ENCODE measurements at regions not wholly inside any gene's neighbourhood (a gene's known extent, or its start where the extent isn't known, plus 50 kb on each side); places are given as distances from the start of the nearest gene placed in this dataset.

DNA sequence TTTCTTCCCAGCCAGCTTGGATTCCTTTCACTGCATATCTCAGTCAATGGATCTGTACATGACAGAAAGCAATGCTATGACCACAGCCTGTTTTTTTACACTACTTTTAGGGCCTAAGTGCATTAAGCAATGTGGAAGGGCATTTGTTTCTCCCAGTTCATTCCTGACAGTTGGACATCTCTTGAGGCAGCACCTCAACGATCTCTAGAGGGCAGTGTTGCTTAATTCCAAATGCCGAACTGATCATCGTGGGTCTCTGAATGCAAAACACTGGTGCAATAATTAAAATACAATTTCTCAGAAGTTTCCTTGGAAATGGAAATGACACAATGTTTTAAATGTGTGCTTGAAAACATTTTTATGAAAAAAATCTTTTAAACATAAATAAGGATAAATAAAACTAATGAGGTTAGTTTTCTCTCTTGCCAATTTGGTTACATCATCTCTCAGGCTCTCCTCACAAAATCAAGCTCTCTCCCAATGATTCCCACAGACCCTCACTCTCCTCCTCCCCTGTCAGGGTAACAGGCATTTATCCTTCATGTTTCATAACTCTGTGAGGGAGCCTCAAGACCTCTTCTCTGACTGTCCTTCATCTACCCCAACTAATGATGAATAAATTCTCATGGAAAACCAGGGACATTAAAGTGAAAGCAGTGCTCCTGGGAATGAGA lies 192.4 kb upstream of the SLC16A7 start:
- Histone ChIP-seq H3K9ac (ENCODE audit: control insufficient read depth, insufficient read depth, low read length) (no peak overlapping the region), H3K4me2 (ENCODE audit: control insufficient read depth, insufficient read depth) (no peak overlapping the region), H3K27ac (ENCODE audit: control insufficient read depth, insufficient read depth) (no peak overlapping the region), H3K36me3 (ENCODE audit: control insufficient read depth in 2 of 2, insufficient read depth in 2 of 2, low read length in 1 of 2) (no peaks in the 10 kb centered on the region), H3K4me3 (no peak overlapping the region), H3K27me3 (replicated peaks in 1 of 2; ENCODE audit: control insufficient read depth in 2 of 2, insufficient read depth in 2 of 2, low read length in 1 of 2) (no peaks in the 10 kb centered on the region), H2AFZ (ENCODE audit: control insufficient read depth, low read depth, low read length) (no peak overlapping the region), H3K4me1 (ENCODE audit: control insufficient read depth, insufficient read depth, low read length) (no peaks in the 10 kb centered on the region), H3K79me2 (ENCODE audit: control insufficient read depth, insufficient read depth, low read length) (no peaks in the 10 kb centered on the region), H4K20me1 (ENCODE audit: control insufficient read depth, insufficient read depth) (no peaks in the 10 kb centered on the region), H3K9me3 (replicated peaks; ENCODE audit: control insufficient read depth, insufficient read depth, low read length) (no peaks in the 10 kb centered on the region)
- ChIA-PET CTCF (interaction anchor here (0.7 to 2.2 kb wide), 10 partner anchors 9 to 765 kb away, joined by 3 to 16 read pairs (median 4); no protein-coding TSS in a partner anchor), RAD21 (ENCODE audit: unreplicated experiment) (interaction anchor here (1.2 kb wide), 1 partner anchor 432 kb away, joined by 3 read pairs; no protein-coding TSS in a partner anchor), SMC1A (ENCODE audit: uncharacterized antibody, unreplicated experiment) (interaction anchor here (0.9 to 1.3 kb wide), 3 partner anchors 8 to 432 kb away, joined by 3 to 5 read pairs (median 5); no protein-coding TSS in a partner anchor), POLR2A (no interaction called here)
- ATAC-seq: peak; percentile 81
- no peak for DNase-seq (ENCODE audit: low read depth, low spot score)
- in situ Hi-C loops (cut with MboI): loop anchor here (10.0 kb wide), 2 partner anchors 401 to 431 kb away; no protein-coding TSS in a partner anchor
- 0% methylated on average over 3 of the region's 3 CpGs for WGBS (ENCODE audit: insufficient coverage, insufficient replicate concordance, low lambda C conversion rate, missing lambda C conversion rate)
- BruUV-seq (replicated peaks): no TSS peak
- FAIRE-seq: peak; percentile 75
- TF ChIP-seq, protein P1, sequence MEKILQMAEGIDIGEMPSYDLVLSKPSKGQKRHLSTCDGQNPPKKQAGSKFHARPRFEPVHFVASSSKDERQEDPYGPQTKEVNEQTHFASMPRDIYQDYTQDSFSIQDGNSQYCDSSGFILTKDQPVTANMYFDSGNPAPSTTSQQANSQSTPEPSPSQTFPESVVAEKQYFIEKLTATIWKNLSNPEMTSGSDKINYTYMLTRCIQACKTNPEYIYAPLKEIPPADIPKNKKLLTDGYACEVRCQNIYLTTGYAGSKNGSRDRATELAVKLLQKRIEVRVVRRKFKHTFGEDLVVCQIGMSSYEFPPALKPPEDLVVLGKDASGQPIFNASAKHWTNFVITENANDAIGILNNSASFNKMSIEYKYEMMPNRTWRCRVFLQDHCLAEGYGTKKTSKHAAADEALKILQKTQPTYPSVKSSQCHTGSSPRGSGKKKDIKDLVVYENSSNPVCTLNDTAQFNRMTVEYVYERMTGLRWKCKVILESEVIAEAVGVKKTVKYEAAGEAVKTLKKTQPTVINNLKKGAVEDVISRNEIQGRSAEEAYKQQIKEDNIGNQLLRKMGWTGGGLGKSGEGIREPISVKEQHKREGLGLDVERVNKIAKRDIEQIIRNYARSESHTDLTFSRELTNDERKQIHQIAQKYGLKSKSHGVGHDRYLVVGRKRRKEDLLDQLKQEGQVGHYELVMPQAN (conservative IDR thresholded peaks at IDR 0.05): no peak
- TF ChIP-seq BACH1 (IDR thresholded peaks at IDR 0.05; ENCODE audit: borderline replicate concordance) (no peak), BCL11A (IDR thresholded peaks at IDR 0.05; ENCODE audit: low read depth, low read length) (no peak), YY1 (IDR thresholded peaks at IDR 0.05; ENCODE audit: low read depth, low read length) (0 out of 2 replicates have a peak, but pooled peaks have one; percentile 24), SMC3 (IDR thresholded peaks at IDR 0.05; ENCODE audit: borderline replicate concordance, low read length) (peak; percentile 55), HCFC1 (IDR thresholded peaks at IDR 0.05; ENCODE audit: low read length) (no peak), RAD21 (IDR thresholded peaks at IDR 0.05; ENCODE audit: insufficient read depth, low read depth, low read length) (peak; percentile 86)
- TF ChIP-seq, protein P2, sequence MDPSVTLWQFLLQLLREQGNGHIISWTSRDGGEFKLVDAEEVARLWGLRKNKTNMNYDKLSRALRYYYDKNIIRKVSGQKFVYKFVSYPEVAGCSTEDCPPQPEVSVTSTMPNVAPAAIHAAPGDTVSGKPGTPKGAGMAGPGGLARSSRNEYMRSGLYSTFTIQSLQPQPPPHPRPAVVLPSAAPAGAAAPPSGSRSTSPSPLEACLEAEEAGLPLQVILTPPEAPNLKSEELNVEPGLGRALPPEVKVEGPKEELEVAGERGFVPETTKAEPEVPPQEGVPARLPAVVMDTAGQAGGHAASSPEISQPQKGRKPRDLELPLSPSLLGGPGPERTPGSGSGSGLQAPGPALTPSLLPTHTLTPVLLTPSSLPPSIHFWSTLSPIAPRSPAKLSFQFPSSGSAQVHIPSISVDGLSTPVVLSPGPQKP (IDR thresholded peaks at IDR 0.05; ENCODE audit: low read depth, low read length): no peak
- TF ChIP-seq, protein P3, sequence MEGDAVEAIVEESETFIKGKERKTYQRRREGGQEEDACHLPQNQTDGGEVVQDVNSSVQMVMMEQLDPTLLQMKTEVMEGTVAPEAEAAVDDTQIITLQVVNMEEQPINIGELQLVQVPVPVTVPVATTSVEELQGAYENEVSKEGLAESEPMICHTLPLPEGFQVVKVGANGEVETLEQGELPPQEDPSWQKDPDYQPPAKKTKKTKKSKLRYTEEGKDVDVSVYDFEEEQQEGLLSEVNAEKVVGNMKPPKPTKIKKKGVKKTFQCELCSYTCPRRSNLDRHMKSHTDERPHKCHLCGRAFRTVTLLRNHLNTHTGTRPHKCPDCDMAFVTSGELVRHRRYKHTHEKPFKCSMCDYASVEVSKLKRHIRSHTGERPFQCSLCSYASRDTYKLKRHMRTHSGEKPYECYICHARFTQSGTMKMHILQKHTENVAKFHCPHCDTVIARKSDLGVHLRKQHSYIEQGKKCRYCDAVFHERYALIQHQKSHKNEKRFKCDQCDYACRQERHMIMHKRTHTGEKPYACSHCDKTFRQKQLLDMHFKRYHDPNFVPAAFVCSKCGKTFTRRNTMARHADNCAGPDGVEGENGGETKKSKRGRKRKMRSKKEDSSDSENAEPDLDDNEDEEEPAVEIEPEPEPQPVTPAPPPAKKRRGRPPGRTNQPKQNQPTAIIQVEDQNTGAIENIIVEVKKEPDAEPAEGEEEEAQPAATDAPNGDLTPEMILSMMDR (IDR thresholded peaks at IDR 0.05 in 2 of 3, conservative IDR thresholded peaks at IDR 0.05 in 1 of 3; ENCODE audit: control insufficient read depth in 2 of 3, extremely low read depth in 1 of 3, insufficient read depth in 1 of 3, low read depth in 3 of 3, low read length in 3 of 3): peak; percentile 72 to 77 (median 75)
- TF ChIP-seq, protein P4, sequence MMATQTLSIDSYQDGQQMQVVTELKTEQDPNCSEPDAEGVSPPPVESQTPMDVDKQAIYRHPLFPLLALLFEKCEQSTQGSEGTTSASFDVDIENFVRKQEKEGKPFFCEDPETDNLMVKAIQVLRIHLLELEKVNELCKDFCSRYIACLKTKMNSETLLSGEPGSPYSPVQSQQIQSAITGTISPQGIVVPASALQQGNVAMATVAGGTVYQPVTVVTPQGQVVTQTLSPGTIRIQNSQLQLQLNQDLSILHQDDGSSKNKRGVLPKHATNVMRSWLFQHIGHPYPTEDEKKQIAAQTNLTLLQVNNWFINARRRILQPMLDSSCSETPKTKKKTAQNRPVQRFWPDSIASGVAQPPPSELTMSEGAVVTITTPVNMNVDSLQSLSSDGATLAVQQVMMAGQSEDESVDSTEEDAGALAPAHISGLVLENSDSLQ (IDR thresholded peaks at IDR 0.05): no peak
- intact Hi-C loops (cut with micrococcal nuclease; ENCODE audit: unreplicated experiment): loop anchor here (1.0 kb wide), 3 partner anchors 404 to 1091 kb away; no protein-coding TSS in a partner anchor

All from GM12878 (cell line).